ENCODE measurements at regions not wholly inside any gene's neighbourhood (a gene's known extent, or its start where the extent isn't known, plus 50 kb on each side); places are given as distances from the start of the nearest gene placed in this dataset.

- H2AFZ ChIP-seq (ENCODE audit: low read depth), result no peak overlapping the region
- no peak overlapping the region for H3K4me2 ChIP-seq
- no peaks in the 10 kb centered on the region for H3K36me3 ChIP-seq (ENCODE audit: insufficient read depth)
- H3K79me2 ChIP-seq (ENCODE audit: insufficient read depth, low read depth), result no peaks in the 10 kb centered on the region
- no peaks in the 10 kb centered on the region for H3K4me1 ChIP-seq (ENCODE audit: low read depth, poor library complexity, severe bottlenecking)
- no peaks in the 10 kb centered on the region for H3K27me3 ChIP-seq (ENCODE audit: insufficient read depth, low read depth)
- H3K4me3 ChIP-seq (IDR thresholded peaks at IDR 0.05; ENCODE audit: insufficient read depth, low read depth, low read length), result no peak overlapping the region
- H3K9ac ChIP-seq, result no peak overlapping the region
- no peak overlapping the region for H3K27ac ChIP-seq
- no peak for TF ChIP-seq CTCF (conservative IDR thresholded peaks at IDR 0.05; ENCODE audit: low read depth, low read length)
- H4K20me1 ChIP-seq (ENCODE audit: insufficient read depth), result no peaks in the 10 kb centered on the region
These were observed 94.2 kb upstream of the ALKAL2 start for GRCh38 chr2:381941-382727.

- no peaks in the 10 kb centered on the region for H3K27me3 ChIP-seq (ENCODE audit: insufficient read depth, low read depth)
These were observed 93.3 kb upstream of the ALKAL2 start for GRCh38 chr2:381181-381580.

GRCh38 chr2:380772-381171 lies 92.9 kb upstream of the ALKAL2 start:
- H3K79me2 ChIP-seq (ENCODE audit: insufficient read depth, low read depth), result no peaks in the 10 kb centered on the region
- H2AFZ ChIP-seq (ENCODE audit: low read depth), result no peak overlapping the region
- no peaks in the 10 kb centered on the region for H3K27me3 ChIP-seq (ENCODE audit: insufficient read depth, low read depth)
- no peak overlapping the region for H3K4me3 ChIP-seq (IDR thresholded peaks at IDR 0.05; ENCODE audit: insufficient read depth, low read depth, low read length)
- no peak overlapping the region for H3K4me2 ChIP-seq
- no peak overlapping the region for H3K27ac ChIP-seq
- no peaks in the 10 kb centered on the region for H3K4me1 ChIP-seq (ENCODE audit: low read depth, poor library complexity, severe bottlenecking)
- no peak overlapping the region for H3K9ac ChIP-seq
- no peak for TF ChIP-seq CTCF (conservative IDR thresholded peaks at IDR 0.05; ENCODE audit: low read depth, low read length)
- H3K36me3 ChIP-seq (ENCODE audit: insufficient read depth), result no peaks in the 10 kb centered on the region
- H4K20me1 ChIP-seq (ENCODE audit: insufficient read depth), result no peaks in the 10 kb centered on the region

More at GRCh38 chr2:381181-381580, 93.3 kb upstream of the ALKAL2 start:
- no peaks in the 10 kb centered on the region for H3K4me1 ChIP-seq (ENCODE audit: low read depth, poor library complexity, severe bottlenecking)
- H3K9ac ChIP-seq, result no peak overlapping the region
- TF ChIP-seq CTCF (conservative IDR thresholded peaks at IDR 0.05; ENCODE audit: low read depth, low read length), result no peak
- no peaks in the 10 kb centered on the region for H3K36me3 ChIP-seq (ENCODE audit: insufficient read depth)
- no peak overlapping the region for H2AFZ ChIP-seq (ENCODE audit: low read depth)
- no peak overlapping the region for H3K27ac ChIP-seq
- H4K20me1 ChIP-seq (ENCODE audit: insufficient read depth), result no peaks in the 10 kb centered on the region
- no peaks in the 10 kb centered on the region for H3K79me2 ChIP-seq (ENCODE audit: insufficient read depth, low read depth)
- H3K4me2 ChIP-seq, result no peak overlapping the region
- no peak overlapping the region for H3K4me3 ChIP-seq (IDR thresholded peaks at IDR 0.05; ENCODE audit: insufficient read depth, low read depth, low read length)

GRCh38 chr2:380221-380620 lies 92.3 kb upstream of the ALKAL2 start:
- no peaks in the 10 kb centered on the region for H3K4me1 ChIP-seq (ENCODE audit: low read depth, poor library complexity, severe bottlenecking)
- H3K36me3 ChIP-seq (ENCODE audit: insufficient read depth), result no peaks in the 10 kb centered on the region
- no peak overlapping the region for H3K27ac ChIP-seq
- TF ChIP-seq CTCF (conservative IDR thresholded peaks at IDR 0.05; ENCODE audit: low read depth, low read length), result no peak
- no peak overlapping the region for H2AFZ ChIP-seq (ENCODE audit: low read depth)
- no peak overlapping the region for H3K4me3 ChIP-seq (IDR thresholded peaks at IDR 0.05; ENCODE audit: insufficient read depth, low read depth, low read length)
- H3K4me2 ChIP-seq, result no peak overlapping the region
- H3K9ac ChIP-seq, result no peak overlapping the region
- no peaks in the 10 kb centered on the region for H3K79me2 ChIP-seq (ENCODE audit: insufficient read depth, low read depth)
- no peaks in the 10 kb centered on the region for H3K27me3 ChIP-seq (ENCODE audit: insufficient read depth, low read depth)
- no peaks in the 10 kb centered on the region for H4K20me1 ChIP-seq (ENCODE audit: insufficient read depth)
